ENCODE measurements at regions not wholly inside any gene's neighbourhood (a gene's known extent, or its start where the extent isn't known, plus 50 kb on each side); places are given as distances from the start of the nearest gene placed in this dataset.
"Not testable (repeated sequence)": the region's sequence is repeated elsewhere in the genome, so short reads cannot be mapped to it uniquely, and the experiment has no call there.

DNA sequence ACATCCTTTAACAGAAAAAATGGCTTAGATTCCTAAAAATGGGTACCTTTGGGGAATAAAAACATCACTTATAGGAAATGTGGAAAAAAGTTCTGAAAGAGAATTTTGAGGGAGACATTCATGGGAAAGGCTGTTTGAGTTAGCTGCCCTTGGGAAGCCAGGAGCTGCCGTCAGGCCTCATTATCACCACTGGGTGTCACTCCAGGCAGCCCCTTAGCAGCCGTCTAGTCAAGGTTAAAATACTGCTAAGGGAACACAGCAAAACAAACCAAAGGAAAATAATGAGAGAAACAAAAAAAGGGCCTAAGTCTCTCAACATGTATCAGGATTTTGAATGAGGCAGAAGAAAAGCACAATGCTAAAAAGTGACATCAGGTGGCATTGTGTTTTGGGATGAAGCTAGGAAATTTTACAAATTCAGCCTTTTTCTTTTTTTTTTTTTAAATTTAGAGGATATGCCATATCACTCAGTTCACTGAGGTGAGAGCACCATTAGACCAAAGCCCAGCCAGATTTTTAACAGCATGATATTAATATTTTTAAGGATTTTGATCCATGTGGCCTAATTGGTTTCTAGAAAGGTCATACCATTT, 235.3 kb downstream of the GPAT3 start:
- peak; percentile 65 for DNase-seq

DNA sequence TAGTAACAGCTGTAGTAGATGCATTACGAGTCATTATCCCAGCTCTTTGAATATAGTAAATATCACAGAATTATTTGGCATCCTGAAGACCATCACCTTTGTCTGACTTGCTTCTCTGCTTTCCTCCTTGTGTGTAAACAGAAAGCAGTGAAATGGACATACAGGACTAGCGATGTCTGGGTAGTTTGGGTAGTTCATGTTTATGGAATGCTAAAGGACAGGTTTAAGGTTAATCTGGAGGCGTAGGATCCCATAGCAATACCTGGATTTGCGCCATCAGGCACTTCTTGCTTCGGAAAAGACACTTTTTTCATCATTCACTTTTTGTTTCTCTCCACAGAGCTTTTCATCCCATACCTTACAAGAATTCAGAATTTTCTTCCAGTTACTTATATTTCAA, 232.2 kb downstream of the GPAT3 start:
- DNase-seq = no peak

DNA sequence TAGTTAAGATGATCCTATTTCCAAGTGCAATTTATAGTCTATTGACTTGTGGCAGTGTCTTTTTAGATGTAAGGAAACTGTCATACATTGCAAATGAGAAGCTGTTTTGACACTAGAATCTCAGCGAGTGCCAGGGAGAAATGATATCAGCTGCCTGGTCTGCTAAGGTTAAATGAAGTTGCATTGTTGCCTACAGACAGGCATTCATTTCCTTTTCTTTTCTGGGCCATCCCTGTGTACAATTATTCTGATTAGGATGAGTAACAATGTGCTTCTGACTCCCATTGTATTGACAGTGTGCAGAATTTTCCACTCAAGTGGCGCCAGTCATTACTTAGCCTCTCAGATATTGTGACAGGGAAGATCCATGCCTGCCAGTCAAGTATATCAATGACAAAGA, 231.2 kb downstream of the GPAT3 start:
- DNase-seq = no peak

DNA sequence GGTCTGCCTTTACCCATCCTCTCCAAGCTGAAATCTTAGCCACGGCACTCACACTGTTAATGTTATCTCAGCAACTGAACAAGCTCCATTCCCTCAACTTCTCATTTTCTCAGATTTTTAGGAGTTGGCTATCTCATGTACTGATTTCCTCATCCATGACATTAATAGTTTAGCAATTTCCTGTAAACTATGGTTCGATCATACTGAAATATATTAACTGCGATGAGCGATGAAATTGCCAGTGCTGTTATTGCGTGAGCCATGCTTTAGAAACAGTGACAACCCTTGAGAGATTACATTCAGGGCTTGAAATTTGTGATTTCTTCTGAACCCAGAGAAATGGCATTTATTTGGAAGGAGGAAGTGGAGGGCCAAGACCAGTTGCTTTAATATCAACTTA, 223.7 kb downstream of the GPAT3 start:
- DNase-seq = no peak

DNA sequence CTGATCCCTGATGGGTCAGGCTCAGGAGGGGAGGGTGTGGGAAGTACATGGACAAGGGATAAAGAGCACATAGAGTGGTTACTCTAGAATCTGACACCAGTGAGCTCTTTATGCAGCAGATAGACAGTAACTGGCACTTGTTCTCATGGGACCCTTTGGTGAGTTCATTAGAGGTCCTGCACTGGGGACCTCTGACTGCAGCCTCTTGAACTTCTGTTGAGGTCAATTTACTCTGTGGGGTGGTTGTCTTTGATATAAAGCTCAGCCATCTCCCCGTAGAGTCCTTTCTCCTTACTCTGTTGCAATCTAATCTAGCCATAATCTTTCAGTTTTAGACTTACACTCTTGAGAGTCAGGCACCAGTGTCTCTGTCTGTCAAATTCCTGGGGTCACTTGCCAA, 222.4 kb downstream of the GPAT3 start:
- no peak for DNase-seq

DNA sequence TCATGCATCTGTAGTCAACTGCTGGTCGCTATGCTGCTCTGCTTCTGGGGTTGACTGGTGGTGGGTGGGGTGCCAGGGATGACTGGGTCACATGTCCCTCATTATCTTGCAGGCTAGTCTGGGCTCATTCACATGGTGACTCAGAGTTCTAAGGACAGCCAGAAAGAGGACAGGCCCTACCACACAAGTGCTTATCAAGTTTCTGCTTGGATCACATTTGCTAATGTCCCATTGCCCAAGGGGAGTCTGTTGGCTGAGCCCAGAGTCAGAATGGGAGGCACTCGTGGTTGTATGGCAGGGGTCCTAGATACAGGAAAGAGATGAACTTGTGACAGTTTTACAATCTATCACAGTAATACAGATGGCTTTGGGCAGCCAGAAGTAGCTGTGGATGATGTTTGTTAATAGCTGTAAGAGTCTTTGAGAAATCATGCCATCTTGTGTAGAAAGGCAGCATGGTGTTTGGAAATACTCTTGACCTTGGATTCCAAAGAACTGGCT, 221.3 kb downstream of the GPAT3 start:
- DNase-seq = no peak

DNA sequence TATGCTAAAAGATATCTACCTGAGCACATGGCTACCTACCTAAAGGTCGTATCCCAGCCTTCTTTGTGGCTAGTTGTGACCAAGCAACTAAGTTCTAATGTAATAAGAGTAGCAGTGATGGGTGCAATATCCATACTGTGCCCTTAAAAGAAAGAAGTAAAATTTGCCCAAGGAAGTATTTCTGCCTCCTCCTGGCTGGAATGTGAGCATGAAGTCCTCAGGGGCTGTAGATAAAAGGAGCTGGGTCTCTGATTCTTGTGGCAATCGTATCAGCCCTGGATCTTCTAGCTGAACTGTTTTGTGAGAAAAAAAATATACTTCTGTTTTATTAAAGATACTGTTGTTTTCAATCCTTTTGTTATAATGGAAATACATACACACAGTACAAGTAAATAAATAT, 217.4 kb downstream of the GPAT3 start:
- DNase-seq = no peak

DNA sequence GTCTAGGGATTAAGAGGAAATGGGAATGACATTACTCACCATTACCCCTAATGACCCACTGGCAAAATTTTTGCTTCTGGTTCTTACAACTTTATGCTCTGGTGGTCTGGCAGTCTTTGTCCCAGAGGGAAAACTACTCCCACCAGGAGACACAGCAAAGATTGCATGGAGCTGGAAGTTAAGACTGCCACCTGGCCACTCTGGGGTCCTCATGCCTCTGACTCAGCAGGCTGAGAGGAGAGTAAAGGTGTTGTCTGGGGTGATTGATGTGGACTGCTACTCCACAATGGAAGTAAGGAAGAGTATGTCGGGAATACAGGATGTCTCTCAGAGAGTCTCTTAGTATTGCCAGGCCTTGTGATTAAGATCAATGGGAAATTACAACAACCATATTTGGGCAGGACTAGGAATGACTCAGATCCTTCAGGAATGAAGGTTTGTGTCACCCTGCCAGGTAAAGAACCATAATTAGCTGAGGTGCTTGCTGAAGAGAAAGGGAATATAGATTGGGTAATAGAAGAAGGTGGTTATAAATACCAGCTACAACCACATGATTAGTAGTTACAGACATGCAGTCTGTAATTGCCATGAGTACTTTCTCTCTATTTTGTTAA, 215.5 kb downstream of the GPAT3 start:
- DNase-seq = no peak

DNA sequence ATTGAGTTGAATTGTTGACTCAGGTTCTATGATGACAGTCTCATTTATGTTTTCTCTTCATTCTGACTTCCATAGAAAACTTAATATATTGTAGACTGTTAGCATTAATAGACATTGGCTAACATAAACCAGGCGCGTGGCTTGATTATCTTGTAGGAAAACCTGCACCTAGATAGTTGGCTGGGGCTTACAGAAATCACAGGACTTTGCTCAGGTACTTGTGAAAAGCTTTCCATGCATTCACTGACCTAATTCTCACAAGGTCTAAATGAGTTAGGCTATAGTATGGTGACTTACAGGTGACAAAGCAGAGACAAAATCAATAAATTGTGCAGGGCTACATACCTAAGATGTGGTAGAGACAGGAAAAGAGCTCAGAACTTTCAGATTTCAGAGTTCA, 212.8 kb downstream of the GPAT3 start:
- no peak for DNase-seq

DNA sequence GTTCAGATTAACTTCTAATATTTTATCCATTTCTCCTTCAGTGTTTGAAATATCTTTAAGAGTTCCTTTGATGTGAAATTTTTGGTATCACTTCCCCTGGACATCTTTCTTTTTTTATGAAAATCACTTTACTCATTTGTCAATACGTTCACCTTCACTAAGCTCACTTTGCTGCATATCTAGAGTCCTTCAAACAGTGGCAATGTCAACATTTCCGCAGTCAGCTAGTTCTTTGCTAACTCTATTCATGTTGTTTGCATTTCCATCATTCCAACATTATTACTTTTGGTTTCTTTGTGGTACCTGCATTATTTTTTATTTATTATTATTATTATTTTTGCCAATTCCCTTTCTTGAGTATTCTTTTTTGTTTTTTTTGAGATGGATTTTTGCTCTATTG, 203.0 kb downstream of the GPAT3 start:
- DNase-seq = no peak

DNA sequence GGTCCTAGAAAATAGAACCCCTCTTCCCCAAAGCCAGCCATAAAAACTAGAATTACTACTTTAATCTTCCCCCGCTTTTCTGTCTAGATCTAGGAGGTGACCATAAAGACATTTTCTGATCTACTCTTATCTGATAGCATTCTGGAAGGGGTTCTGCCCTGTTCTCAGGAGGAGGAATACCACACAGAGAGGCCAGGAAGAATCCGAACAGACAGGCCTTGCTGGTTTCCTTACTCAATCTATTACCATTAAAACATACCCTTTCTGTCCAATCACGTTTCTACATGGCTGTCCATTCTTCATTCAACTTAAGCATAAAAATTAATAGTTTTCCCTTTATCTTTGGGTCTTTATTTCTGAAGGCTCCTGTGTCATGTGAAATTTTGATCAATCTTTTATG, 198.7 kb downstream of the GPAT3 start:
- no peak for DNase-seq

DNA sequence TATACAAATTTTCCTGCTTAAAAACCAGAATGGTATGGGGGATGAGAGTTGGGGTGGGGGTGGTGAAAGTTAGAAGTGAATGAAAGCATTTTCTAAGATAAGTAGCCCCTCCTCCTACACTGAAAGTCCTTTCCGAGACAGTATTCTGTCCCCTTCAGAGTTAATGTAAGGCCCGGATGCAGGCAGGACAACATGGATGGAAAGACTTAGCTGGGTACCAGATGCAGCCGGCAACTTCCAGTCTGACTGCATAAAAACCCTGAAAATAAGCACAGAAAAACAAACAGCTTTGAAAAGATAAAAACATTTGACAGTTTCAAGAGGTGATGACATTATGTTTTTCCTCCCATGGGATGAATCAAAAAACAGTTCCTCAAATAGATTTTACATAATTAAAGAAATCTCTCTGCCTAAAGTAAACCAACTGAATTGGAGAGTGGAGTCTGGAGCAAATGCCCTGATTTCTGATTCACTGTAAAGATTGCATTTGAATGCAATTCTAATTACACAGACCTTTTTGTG, 196.3 kb downstream of the GPAT3 start:
- DNase-seq = no peak

DNA sequence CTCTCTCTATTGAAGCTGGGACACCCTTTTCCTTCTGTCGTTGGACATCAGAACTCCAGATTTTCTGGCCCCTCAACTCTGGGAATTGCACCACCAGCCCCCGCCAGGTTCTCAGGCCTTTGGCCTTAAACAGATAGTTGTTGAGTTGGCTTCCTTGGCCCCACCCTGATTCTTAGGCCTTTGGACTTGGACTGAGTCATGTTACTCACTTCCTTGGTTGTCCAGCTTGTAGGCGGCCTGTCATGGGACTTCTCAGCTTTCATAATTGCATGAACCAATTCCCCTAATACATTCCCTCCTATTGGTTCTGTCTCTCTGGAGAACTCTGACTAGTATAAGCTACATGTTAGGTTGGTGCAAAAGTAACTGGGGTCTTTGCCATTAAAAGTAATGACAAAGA, 195.7 kb downstream of the GPAT3 start:
- peak; percentile 2 for DNase-seq

DNA sequence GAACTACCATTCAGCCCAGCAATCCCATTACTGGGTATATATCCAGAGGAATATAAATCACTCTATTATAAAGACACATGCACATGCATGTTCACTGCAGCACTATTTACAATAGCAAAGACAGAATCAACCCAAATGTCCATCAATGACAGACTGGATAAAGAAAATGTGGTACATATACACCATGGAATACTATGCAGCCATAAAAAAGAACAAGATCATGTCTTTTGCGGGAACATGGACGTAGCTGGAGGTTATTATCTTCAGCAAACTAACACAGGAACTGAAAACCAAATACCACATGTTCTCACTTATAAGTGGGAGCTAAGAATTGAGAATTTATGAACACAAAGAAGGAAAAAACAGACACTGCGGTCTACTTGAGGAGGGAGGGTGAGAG, 195.1 kb downstream of the GPAT3 start:
- DNase-seq = not testable (repeated sequence)

DNA sequence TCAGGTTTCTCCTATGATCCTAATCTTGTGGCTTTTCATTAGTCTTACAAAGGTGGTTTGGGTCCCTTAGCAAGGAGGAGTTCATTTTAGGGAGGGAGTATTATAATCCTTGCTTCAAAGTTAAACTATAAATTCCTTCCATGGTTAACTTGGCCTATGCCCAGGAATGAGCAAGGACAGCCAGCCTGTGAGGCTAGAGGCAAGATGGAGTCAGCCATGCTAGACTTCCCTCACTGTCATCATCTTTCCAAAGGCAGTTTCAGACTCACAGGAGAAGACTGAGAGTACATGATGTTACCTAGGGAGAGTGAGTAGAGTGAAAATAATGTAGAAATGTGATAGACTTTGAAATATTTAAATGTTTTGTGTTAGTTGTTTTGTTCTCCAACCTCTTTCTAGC, 192.3 kb downstream of the GPAT3 start:
- no peak for DNase-seq

DNA sequence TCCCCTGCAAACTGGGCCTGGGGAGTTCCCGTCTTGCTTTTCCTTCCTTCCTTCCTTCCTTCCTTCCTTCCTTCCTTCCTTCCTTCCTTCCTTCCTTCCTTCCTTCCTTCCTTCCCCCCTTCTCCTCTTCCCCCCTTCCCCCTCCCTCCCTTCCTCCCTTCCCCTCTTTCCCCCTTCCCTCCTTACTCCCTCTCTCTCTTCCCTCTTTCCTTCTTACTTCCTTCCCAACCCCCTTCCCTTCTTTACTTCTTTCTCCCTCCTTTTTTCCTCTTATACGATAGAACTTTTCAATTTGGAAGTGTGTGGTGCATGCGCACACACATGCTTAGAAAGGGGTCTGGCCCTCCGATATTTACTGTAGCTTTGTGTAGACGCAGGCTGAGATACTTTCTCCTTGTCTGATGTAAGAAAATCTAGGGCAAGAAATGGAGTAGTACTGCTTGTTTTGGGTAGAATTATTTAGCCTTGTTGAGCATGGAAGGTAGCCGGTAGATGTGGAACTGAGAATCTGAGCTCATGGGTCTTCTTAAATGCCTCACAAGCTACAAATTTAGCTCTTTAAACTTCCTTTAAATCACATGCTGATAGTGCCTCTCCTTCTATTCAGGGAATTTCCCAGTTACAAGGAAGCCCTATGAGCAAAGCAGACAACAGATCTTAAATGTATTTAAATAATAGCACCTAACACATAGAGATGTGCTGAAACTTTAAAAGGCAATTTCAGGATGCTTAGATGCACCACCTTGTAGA, 189.6 kb downstream of the GPAT3 start:
- DNase-seq = no peak

DNA sequence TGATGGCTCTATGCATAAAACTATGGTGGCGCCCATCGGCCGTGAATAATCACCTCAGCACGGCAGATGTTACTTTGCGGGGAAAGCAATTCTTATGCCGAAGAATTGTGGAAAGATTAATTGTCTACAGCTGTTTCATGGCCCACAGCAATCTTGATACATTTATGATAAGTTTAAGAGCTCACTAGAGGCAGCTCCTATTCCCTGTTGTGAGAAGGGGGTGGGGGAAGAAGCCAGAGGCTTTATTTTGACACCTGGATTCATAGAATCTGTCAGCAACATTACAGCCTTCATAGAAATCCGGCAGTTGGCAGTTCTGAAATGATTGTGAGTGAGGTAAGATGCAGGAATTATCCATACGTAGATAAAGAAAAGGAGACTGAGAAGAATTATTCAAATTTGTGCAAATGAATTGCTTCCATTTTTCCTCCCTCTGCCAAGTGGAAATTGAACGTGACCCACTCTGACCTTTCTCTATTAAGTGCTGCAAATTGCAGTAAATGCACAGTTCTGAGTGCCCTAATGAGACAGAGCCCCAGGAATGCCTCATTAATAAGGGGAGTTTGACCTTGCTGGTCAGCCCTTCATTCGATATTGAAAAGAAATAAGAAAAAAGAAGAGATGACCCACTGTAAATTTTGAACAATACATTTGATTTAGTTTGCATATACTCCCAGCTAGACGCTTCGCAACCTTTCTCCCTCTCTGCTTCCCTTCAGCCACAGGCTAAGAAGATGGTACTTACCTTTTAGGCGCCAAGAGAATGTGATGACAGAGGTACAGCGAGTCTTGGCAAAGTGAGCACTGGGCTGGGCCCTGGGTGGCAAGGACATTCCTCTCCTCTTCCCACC, 188.8 kb downstream of the GPAT3 start:
- DNase-seq = no peak

DNA sequence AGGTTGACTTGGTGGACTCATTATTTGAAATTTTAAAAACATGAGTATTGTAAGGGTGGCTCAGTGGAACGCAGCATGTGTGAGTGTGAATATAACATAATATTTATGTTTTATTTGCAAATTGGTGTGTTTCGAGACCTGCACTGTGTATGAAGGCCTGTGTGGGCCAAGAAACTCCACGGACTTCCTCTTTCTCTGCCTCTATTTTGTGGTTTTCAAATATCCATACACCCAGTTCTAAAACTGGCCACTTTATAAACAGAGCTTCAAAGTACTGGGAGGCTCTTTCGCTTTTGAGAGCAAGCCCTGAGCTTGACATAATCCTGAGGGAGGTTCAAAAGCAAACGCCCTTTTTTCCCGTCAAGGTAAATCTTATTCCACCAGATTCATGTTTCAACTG, 187.7 kb downstream of the GPAT3 start:
- DNase-seq = no peak

DNA sequence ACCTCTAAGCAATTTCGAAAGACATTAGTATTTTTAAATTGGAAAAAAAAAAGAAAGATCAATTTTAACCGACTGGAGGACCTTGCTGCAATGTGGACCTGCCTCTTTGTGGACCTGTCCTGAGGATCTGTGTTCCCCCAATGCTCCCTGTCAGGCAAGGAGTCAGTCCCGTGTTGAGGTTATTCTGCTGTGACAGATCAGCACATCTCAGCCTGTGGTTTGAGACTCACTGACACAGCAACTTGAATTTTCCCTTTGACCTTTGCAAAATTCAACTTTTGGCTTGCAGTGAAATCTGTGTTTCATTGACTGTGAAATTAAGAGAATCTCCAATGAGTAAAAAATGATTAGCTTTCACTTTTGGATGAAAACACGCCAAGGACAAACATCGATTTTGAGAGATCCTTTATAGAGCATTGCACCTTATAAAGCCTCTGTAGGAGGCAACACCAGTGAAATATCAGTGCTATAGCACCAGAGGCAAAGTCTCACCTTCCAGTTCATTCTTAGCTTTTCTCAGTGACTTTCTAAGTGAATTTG, 186.9 kb downstream of the GPAT3 start:
- DNase-seq = no peak

DNA sequence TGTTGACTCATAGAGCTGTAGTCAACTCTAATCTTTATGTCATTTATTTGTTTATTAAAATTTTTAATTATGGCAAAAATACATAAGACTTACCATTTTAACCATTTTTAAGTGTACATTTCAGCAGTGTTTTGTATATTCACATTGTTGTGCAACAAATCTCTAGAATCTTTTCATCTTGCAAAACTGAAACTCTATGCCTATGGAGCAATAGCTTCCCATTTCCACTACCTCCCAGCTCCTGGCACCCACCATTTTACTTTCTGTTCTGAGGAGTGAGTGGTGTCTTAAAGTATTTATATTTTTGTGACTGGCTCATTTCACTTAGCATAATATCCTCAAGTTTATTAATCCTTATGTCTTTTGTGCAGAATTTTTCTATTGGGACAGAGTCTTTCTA, 181.0 kb downstream of the GPAT3 start:
- no peak for DNase-seq

DNA sequence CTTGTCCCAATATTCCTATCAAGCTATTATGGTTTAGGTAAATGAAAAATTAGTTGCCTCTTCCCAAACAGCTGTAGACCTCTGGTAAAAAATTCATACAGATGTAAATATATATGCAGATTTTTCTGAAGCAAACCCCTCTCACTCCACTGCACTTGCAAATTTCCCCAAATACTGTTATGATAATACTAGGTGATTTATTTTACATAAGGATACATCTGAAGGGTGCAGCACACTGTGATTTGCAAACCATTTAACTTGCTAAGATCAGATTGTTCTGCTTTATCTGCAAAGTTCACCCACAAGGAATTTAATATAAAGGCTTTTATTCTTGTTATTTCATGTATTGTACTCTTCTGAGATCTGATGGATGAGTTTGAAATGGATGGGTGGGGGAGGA, 177.0 kb downstream of the GPAT3 start:
- DNase-seq = no peak

DNA sequence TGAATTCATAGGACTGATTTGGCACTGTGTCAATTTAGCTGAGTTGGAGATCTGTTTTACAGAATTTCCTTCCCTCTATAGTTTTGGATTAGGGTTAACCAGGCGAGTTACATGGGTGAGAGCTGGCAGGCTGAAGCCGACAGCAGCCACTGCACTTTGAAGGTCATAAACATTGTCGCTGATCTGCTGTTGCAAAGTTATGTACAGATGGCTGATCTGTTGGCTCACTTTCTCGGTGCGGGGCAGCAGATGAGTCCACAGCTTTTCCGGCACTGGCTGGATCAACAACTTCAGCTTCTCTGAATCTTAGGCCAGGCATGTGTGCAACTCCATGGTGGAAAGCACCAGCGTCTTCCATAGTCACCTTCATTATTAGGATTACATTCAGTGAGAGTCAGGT, 173.7 kb downstream of the GPAT3 start:
- no peak for DNase-seq

Data from fibroblast of skin of back (primary cell).